ENCODE measurements at regions not wholly inside any gene's neighbourhood (a gene's known extent, or its start where the extent isn't known, plus 50 kb on each side); places are given as distances from the start of the nearest gene placed in this dataset.

DNA sequence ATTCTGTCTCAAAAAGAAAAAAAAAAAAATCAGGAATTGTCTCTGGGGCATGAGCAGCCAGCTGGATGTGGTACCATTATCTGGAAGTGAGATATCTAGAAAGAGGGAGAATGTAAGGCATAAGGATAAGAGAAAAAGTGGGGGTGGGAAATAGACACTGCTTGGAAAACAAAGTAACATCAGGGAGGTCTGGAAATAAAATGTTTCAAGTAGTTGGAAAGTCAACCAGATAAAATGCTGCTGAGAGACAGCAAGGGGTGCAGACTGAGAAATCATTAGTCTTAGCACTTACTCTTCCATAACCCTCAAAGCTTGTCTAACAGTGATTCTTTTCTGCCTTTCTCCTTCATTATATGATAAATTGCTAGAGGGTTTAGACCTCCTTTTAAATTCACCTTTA, 159.7 kb upstream of the TBL1XR1 start:
- TF ChIP-seq, protein P1, sequence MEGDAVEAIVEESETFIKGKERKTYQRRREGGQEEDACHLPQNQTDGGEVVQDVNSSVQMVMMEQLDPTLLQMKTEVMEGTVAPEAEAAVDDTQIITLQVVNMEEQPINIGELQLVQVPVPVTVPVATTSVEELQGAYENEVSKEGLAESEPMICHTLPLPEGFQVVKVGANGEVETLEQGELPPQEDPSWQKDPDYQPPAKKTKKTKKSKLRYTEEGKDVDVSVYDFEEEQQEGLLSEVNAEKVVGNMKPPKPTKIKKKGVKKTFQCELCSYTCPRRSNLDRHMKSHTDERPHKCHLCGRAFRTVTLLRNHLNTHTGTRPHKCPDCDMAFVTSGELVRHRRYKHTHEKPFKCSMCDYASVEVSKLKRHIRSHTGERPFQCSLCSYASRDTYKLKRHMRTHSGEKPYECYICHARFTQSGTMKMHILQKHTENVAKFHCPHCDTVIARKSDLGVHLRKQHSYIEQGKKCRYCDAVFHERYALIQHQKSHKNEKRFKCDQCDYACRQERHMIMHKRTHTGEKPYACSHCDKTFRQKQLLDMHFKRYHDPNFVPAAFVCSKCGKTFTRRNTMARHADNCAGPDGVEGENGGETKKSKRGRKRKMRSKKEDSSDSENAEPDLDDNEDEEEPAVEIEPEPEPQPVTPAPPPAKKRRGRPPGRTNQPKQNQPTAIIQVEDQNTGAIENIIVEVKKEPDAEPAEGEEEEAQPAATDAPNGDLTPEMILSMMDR (IDR thresholded peaks at IDR 0.05; ENCODE audit: low read depth, low read length) = no peak
- no peak for TF ChIP-seq POLR2A (IDR thresholded peaks at IDR 0.05; ENCODE audit: extremely low read depth, insufficient read length)
